HG03175 (cell line): ENCODE measurements at regions not wholly inside any gene's neighbourhood (a gene's known extent, or its start where the extent isn't known, plus 50 kb on each side); places are given as distances from the start of the nearest gene placed in this dataset.

Experiments
- ATAC-seq: cut with Tn5 transposase; IDR thresholded peaks from one replicate; pipeline ENCODE4 v1.9.1; 2021; ENCODE audit warnings: mild to moderate bottlenecking, moderate library complexity; ENCODE audit not compliant: unreplicated experiment

DNA sequence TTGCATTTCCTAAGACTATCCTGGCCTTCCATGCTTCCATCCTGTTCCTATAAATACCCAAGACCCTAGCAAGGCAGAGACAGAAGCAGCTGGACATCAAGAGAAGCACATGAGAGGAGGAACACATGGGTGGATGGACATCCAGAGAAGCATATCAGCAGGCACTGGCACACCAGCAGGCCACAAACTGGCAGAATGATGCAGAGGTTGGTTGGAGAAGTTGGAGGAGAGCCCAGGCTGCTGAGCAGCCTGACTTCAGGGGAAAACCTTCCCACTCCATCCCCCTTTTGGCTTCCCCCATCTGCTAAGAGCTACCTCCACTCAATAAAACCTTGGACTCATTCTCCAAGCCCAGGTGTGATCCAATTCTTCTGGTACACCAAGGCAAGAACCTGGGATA lies 332.5 kb downstream of the FRK start:
- ATAC-seq: no peak

DNA sequence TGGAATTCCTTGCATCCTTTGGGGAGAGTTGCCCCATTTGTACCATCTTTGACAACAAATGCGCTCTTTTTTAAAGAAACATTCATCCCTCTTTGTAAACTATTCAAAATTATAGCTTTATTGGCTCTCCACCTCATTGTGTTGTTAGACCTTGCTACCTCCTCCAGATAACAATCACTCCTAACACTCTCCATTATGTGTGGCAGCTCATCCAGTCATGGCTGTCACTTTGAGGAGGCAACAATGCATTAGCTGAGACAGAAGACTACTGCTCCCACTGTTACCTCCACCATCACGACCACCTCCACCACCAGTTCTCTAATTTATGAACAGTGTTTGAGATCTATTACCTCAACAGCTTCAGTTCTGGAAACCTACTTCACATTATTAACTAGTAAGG lies 339.1 kb downstream of the FRK start:
- ATAC-seq: no peak

DNA sequence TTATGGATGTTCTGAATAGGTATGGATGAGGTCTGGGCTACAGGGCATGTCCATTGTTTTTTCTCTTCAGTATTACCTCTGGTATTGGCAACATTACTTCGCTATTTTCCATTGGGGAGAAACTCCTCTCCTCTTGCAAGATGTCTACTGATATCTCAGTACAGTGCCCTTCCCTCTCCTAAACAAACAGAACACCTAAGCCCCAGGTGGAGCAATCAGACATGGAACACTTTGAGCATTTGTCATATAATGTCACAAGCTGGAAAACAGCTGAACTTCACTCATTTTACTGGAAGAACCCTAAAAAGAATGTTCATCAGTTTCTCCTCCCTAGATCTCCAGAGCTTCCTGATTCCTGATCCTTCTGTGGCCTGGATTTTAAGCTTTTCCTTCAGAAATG lies 339.8 kb downstream of the FRK start:
- no peak for ATAC-seq

DNA sequence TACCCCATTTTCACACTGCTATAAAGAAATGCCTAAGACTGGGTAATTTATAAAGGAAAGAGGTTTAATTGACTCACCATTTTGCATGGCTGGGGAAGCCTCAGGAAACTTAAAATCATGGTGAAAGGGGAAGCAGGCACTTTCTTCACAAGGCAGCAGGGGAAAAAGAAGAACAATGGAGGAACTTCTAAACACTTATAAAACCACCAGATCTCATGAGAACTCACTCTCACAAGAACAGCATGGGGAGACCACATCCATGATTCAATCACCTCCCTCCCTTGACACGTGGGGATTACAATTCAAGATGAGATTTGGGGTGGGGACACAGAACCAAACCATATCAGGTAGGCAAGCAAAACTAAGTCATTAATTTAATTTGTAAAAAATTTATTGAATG lies 343.2 kb downstream of the FRK start:
- ATAC-seq: peak; percentile 51

GRCh38 chr6:115717062-115717461 lies 343.6 kb downstream of the FRK start:
- peak; percentile 96 for ATAC-seq

GRCh38 chr6:115712291-115712961 lies 348.3 kb downstream of the FRK start:
- no peak for ATAC-seq

DNA sequence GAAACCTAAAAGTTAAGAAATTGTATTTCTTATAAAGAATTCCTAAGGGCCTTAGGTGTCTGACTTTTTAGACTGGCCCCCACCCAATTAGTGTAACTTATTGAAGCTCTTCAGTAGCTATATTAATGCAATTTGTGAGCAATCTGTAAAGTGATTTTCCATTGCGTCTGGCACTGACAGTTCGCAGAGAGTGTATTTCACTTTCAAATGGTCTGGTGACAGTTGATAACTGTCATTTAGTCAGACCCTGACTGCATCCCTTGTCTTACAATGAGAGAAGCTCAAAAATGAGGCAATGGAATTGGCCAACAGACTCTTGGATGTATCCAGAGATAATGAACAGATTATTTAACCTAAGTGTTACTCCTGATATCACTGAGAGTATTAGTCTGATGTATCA lies 351.8 kb downstream of the FRK start:
- no peak for ATAC-seq

DNA sequence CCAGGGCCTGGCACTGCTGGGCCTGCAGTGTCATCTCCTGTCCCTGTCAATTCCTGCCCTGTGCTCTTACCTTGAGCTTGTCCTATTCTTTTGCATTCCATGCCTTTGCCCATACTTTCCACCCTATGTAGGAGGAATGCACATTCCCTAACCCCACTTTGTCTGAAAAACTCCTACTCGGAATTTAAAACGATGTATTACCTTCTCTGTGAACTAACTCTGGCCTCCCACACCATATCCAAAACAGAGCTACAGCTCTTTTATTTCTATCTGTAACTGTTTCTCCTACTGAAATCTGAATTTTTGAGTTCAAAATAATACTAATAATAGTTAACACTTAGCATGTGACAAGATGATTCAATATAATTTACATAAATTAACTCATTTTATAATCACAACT lies 353.7 kb downstream of the FRK start:
- no peak for ATAC-seq

GRCh38 chr6:115706324-115706723 lies 354.4 kb downstream of the FRK start:
- ATAC-seq: no peak

GRCh38 chr6:115704028-115704427 lies 356.7 kb downstream of the FRK start:
- no peak for ATAC-seq

- no peak for ATAC-seq
These were observed 369.3 kb downstream of the FRK start for GRCh38 chr6:115691433-115691832.

- ATAC-seq: no peak
These were observed 369.8 kb downstream of the FRK start for GRCh38 chr6:115690854-115691253.

DNA sequence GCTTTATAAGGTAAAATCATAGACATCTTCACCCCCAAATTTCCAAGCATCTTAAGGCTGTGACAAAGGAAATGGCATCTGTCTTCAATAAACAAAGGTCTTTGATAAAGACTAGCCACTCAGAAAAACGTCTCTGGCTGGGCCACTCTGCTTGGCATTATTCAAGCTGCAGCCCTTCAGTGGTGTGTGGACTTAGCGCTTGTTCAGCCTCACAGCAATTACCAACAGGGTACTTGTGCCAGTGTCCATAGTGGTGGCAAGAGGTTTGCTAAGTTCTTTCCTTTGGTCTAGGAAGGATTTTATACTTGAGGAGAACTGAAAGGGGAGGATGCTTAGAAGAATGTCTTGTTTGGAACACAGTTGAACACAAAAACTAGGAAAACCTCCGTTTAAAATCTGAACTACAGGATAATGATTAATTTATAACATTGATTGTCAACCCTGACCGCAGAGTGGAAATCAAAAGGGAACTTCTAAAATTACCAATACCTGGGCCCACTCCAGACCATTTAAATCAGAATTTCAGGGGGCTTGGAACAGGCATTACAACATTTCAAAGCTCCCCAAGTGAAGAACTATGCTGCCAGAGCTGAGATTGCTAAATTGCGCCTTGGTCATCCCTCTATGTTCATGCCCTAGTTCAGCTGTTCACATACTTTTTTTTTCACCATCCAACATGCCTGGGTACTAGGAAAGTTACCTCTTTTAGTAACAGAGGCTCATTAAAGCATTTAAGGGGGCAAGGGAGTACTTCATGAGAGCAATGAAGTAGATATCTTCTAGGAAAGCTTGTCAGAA lies 378.5 kb downstream of the FRK start:
- no peak for ATAC-seq

- ATAC-seq: no peak
These were observed 380.1 kb downstream of the FRK start for GRCh38 chr6:115680621-115681020.

- no peak for ATAC-seq
These were observed 383.5 kb downstream of the FRK start for GRCh38 chr6:115677198-115677597.

GRCh38 chr6:115675443-115675842 lies 385.2 kb downstream of the FRK start:
- no peak for ATAC-seq

- ATAC-seq: no peak
These were observed 391.9 kb downstream of the FRK start for GRCh38 chr6:115668781-115669180.

- no peak for ATAC-seq
These were observed 392.5 kb downstream of the FRK start for GRCh38 chr6:115668211-115668610.

GRCh38 chr6:115667478-115668026 lies 393.1 kb downstream of the FRK start:
- ATAC-seq: no peak

DNA sequence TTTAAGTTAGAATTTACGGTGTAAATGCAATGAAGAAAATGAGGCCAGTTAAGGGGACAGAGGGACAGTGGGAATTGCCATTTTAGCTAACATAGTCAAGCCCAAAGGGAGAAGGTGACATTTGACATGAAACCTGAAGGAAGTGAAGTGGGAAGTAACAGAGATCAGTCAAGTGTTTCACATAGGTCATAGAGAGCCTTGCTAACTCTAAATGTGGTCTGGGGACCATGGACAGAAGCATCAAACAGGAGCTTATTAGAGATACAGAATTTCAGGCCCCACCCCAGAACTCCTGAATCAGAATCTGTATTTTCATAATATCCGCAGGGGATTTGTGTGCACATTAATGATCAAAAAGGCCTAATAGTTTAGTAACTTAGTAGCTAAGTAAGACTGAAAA lies 393.7 kb downstream of the FRK start:
- no peak for ATAC-seq

DNA sequence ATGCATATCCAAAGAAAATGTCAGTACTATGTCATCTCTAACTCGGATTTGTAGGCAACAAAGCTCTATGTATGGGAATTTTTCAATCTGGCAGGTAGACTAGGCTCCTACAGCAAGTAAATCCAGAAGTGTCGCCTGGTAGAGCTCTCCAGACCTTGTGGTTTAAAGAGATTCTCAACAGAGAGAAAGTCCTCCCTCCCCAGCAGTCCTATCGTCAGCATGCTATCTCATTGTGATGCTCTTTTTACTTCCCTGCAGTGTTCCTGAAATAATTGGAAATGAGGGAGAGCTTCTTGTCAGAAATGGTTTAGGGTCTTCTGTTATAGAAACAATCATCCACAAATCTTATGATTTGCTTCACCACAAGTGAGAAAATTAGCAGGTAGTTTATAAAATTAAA lies 395.4 kb downstream of the FRK start:
- no peak for ATAC-seq

DNA sequence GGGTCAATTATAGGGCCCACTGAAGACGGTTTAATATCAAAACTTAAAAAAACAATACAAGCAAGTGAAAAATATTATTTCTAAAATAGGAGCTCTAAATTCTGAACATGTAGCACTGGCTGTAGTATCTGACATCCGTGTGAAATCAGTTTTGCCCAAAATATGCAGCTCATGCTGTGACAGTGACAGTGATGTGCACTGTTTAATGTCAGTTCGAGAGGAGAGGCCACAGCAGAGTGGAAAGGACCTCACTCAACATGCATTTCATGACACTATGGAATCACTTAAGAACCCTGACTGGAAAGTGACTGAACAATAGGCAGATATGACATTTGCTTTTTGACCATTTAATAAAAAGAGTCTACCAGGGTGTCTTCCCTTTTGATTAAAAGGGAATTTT lies 397.0 kb downstream of the FRK start:
- no peak for ATAC-seq
